Gastroesophageal sphincter (tissue), 3 donors: ENCODE measurements at regions not wholly inside any gene's neighbourhood (a gene's known extent, or its start where the extent isn't known, plus 50 kb on each side); places are given as distances from the start of the nearest gene placed in this dataset.

Experiments used
- CTCF ChIP-seq, 4 experiments: fragments of 200-600 bp in 2 of 4; fragments of 450-650 bp in 2 of 4; sonication (generic) in 1 of 4; IDR thresholded peaks; one replicate each; pipeline ENCODE4 v1.5.1; 2017 to 2019; ENCODE audit warnings: antibody characterized with exemption in 4 of 4, mild to moderate bottlenecking in 2 of 4, moderate library complexity in 2 of 4
- POLR2A ChIP-seq, 2 donors: fragments of 450-650 bp; IDR thresholded peaks; one replicate each; pipeline ENCODE4 v1.6.1; 2017; ENCODE audit warnings: antibody characterized with exemption in 2 of 2, mild to moderate bottlenecking in 2 of 2, moderate library complexity in 1 of 2
- POLR2AphosphoS5 ChIP-seq: sonication (generic); formaldehyde crosslinking; IDR thresholded peaks from one replicate; pipeline ENCODE4 v1.6.1; 2017; ENCODE audit warnings: antibody characterized with exemption

- TF ChIP-seq CTCF (IDR thresholded peaks at IDR 0.05) (no peak), POLR2AphosphoS5 (no peak), POLR2A (IDR thresholded peaks at IDR 0.05) (no peak)
These were observed 298.8 kb upstream of the IRX4 start for GRCh38 chr5:2181557-2181956.
